H9 (cell line): ENCODE measurements at regions not wholly inside any gene's neighbourhood (a gene's known extent, or its start where the extent isn't known, plus 50 kb on each side); places are given as distances from the start of the nearest gene placed in this dataset.

Source experiments
- DNase-seq: peaks from one replicate; pipeline ENCODE4 v3.0.0-alpha.2; 2017
- H2AFZ ChIP-seq: one replicate; pipeline ENCODE4 v1.6.1; 2013; ENCODE audit warnings: mild to moderate bottlenecking, low read length, control low read depth, moderate library complexity
- H2AK5ac ChIP-seq: 2 replicates; pipeline ENCODE4 v1.6.1; 2013; ENCODE audit warnings: low read length, control low read depth, mixed read lengths; ENCODE audit not compliant: insufficient read length
- H2BK120ac ChIP-seq: one replicate; pipeline ENCODE4 v1.6.1; 2013; ENCODE audit warnings: low read depth, mild to moderate bottlenecking, low read length, control low read depth, inconsistent platforms; ENCODE audit not compliant: poor library complexity, severe bottlenecking
- H2BK12ac ChIP-seq: 2 replicates; pipeline ENCODE4 v1.6.1; 2013; ENCODE audit warnings: low read length, control low read depth, mixed read lengths, low read depth; ENCODE audit not compliant: insufficient read length
- H2BK15ac ChIP-seq: 2 replicates; pipeline ENCODE4 v1.6.1; 2013; ENCODE audit warnings: low read depth, low read length, control low read depth
- H2BK20ac ChIP-seq: one replicate; pipeline ENCODE4 v1.6.1; 2013; ENCODE audit warnings: low read depth, mild to moderate bottlenecking, low read length, control low read depth, inconsistent platforms; ENCODE audit not compliant: poor library complexity, severe bottlenecking
- H2BK5ac ChIP-seq: 2 replicates; pipeline ENCODE4 v1.6.1; 2013; ENCODE audit warnings: low read length, control low read depth, mixed read lengths; ENCODE audit not compliant: insufficient read length
- H3K14ac ChIP-seq: 2 replicates; pipeline ENCODE4 v1.6.1; 2013; ENCODE audit warnings: low read length, control low read depth; ENCODE audit not compliant: insufficient read depth
- H3K18ac ChIP-seq: 2 replicates; pipeline ENCODE4 v1.6.1; 2013; ENCODE audit warnings: low read depth, mild to moderate bottlenecking, mixed read lengths, low read length, control low read depth; ENCODE audit not compliant: insufficient read length
- H3K23ac ChIP-seq: 2 replicates; pipeline ENCODE4 v1.6.1; 2013; ENCODE audit warnings: low read length, control low read depth, mixed read lengths, low read depth; ENCODE audit not compliant: insufficient read length
- H3K23me2 ChIP-seq: 2 replicates; pipeline ENCODE4 v1.6.1; 2013; ENCODE audit warnings: low read depth, mild to moderate bottlenecking, mixed read lengths, low read length, control low read depth; ENCODE audit not compliant: insufficient read length, poor library complexity, severe bottlenecking
- H3K27ac ChIP-seq: 2 replicates; pipeline ENCODE4 v1.5.1; 2013; ENCODE audit warnings: low read length, control low read depth, mixed read lengths, low read depth; ENCODE audit not compliant: insufficient read length
- H3K27me3 ChIP-seq: 2 replicates; pipeline ENCODE4 v1.6.1; 2013; ENCODE audit warnings: low read length, control low read depth, inconsistent platforms; ENCODE audit not compliant: insufficient read depth
- H3K4ac ChIP-seq: 2 replicates; pipeline ENCODE4 v1.6.1; 2013; ENCODE audit warnings: low read depth, mild to moderate bottlenecking, control low read depth, inconsistent platforms, low read length, moderate library complexity
- H3K4me1 ChIP-seq: 2 replicates; pipeline ENCODE4 v1.6.1; 2013; ENCODE audit warnings: low read length, control low read depth, inconsistent platforms; ENCODE audit not compliant: insufficient read depth
- H3K4me2 ChIP-seq: 2 replicates; pipeline ENCODE4 v1.6.1; 2013; ENCODE audit warnings: low read length, control low read depth, mixed read lengths; ENCODE audit not compliant: insufficient read length, insufficient read depth
- H3K56ac ChIP-seq: 2 replicates; pipeline ENCODE4 v1.6.1; 2013; ENCODE audit warnings: low read depth, mild to moderate bottlenecking, mixed read lengths, low read length, control low read depth; ENCODE audit not compliant: insufficient read length
- H3K79me1 ChIP-seq: 2 replicates; pipeline ENCODE4 v1.6.1; 2013; ENCODE audit warnings: low read depth, mild to moderate bottlenecking, moderate library complexity, low read length, control low read depth, inconsistent platforms; ENCODE audit not compliant: insufficient read depth, poor library complexity, severe bottlenecking
- H3K79me2 ChIP-seq: 2 replicates; pipeline ENCODE4 v1.6.1; 2013; ENCODE audit warnings: low read length, control low read depth, inconsistent platforms; ENCODE audit not compliant: insufficient read depth
- H3K9ac ChIP-seq: 2 replicates; pipeline ENCODE4 v1.6.1; 2013; ENCODE audit warnings: low read length, control low read depth, mixed read lengths; ENCODE audit not compliant: insufficient read length; ENCODE audit errors: extremely low read depth
- H3K9me3 ChIP-seq: one replicate; pipeline ENCODE4 v1.6.1; 2013; ENCODE audit warnings: low read depth, low read length, inconsistent platforms; ENCODE audit not compliant: control insufficient read depth
- H3T11ph ChIP-seq: one replicate; pipeline ENCODE4 v1.6.1; 2013; ENCODE audit warnings: mild to moderate bottlenecking, low read length, control low read depth, inconsistent platforms
- H4K20me1 ChIP-seq: one replicate; pipeline ENCODE4 v1.6.1; 2013; ENCODE audit not compliant: control insufficient read depth, insufficient read length, insufficient read depth
- H4K5ac ChIP-seq: 2 replicates; pipeline ENCODE4 v1.6.1; 2013; ENCODE audit warnings: low read depth, mild to moderate bottlenecking, mixed read lengths, low read length, control low read depth; ENCODE audit not compliant: insufficient read length
- H4K8ac ChIP-seq: replicated peaks from 2 replicates; pipeline ENCODE4 v1.6.1; 2013; ENCODE audit warnings: low read length, control low read depth, mixed read lengths, low read depth; ENCODE audit not compliant: insufficient read length
- H4K91ac ChIP-seq: 2 replicates; pipeline ENCODE4 v1.6.1; 2013; ENCODE audit warnings: low read depth, mild to moderate bottlenecking, moderate library complexity, mixed read lengths, low read length, control low read depth; ENCODE audit not compliant: insufficient read length
- H3K27ac Mint-ChIP-seq, 3 experiments: 2 replicates in 2 of 3; 3 replicates in 1 of 3; pipeline ENCODE4 v1.8.0; 2020 to 2021; ENCODE audit warnings: mixed read lengths in 3 of 3, mild to moderate bottlenecking in 1 of 3, moderate library complexity in 1 of 3
- H3K27me3 Mint-ChIP-seq: 2 replicates; pipeline ENCODE4 v1.8.0; 2021; ENCODE audit warnings: low read depth, mild to moderate bottlenecking, moderate library complexity, mixed read lengths
- H3K36me3 Mint-ChIP-seq, 3 experiments: 2 replicates in 2 of 3; 3 replicates in 1 of 3; pipeline ENCODE4 v1.8.0; 2020 to 2021; ENCODE audit warnings: low read depth in 3 of 3, mixed read lengths in 3 of 3; ENCODE audit not compliant: insufficient read depth in 1 of 3
- H3K4me1 Mint-ChIP-seq, 2 experiments: 2 replicates each; pipeline ENCODE4 v1.8.0; 2020; ENCODE audit warnings: mixed read lengths in 2 of 2
- H3K4me3 Mint-ChIP-seq, 2 experiments: 2 replicates in 1 of 2; 3 replicates in 1 of 2; pipeline ENCODE4 v1.8.0; 2020 to 2021; ENCODE audit warnings: mild to moderate bottlenecking in 2 of 2, mixed read lengths in 2 of 2, moderate library complexity in 1 of 2
- H3K9me3 Mint-ChIP-seq, 2 experiments: 2 replicates in 1 of 2; 3 replicates in 1 of 2; pipeline ENCODE4 v1.8.0; 2020; ENCODE audit warnings: mild to moderate bottlenecking in 2 of 2, mixed read lengths in 2 of 2, moderate library complexity in 1 of 2
- WGBS: extraction: QIAGEN DNeasy Blood & Tissue Kit; methylation state at CpG from one replicate; pipeline ENCODE4 v1.1.7; 2013; ENCODE audit warnings: missing lambda C conversion rate, low lambda C conversion rate, mixed read lengths; ENCODE audit not compliant: insufficient read length; ENCODE audit errors: extremely low coverage; 5-methylcytosine and 5-hydroxymethylcytosine counted together
- TF ChIP-seq, protein P1 (sequence below): fragments of 200-600 bp; sonication (generic); conservative IDR thresholded peaks from 3 replicates; pipeline ENCODE4 v1.8.0; 2021; ENCODE audit warnings: antibody characterized with exemption, mild to moderate bottlenecking

DNA sequence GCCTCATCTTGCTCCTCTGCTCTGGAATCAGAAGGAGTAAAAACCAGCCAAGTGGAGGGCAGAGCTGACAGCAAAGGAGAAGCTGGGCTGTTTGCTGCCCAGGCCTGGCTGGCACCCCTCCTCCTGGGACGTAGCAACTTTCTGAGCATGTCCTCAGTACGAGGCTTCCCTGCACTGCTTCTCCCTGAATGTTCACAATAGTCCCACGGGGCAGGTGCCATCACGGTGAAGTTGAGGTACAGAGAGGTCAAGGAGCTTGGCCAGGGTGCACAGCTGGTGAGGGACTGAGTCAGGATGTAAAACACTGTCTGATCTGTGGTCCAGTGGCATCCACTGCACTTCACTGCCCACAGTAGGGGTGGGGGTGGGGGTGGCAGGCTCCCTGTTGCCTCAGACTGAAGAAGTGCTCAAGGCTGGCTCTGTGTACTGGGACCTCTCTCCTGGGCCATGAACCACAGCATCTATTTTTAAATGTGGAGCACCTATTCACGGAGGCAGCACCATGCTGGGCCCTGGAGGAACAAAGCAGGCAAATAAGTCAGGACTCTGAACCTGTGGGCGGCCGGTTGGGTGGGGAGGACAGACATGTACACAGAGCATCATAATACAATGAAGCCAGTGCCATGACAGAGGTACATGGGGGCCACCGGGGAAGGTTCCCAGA lies 369.5 kb downstream of the SEC14L1 start:
- Histone ChIP-seq H2AFZ (no peak overlapping the region), H3K27ac (no peak overlapping the region), H3K79me2 (no peaks in the 10 kb centered on the region), H3K4me2 (no peak overlapping the region), H3K9ac (no peak overlapping the region), H3T11ph (no peak overlapping the region), H3K18ac (no peak overlapping the region), H2BK5ac (no peak overlapping the region), H3K9me3 (no peaks in the 10 kb centered on the region), H3K4me1 (0 out of 2 replicates have a peak, but pooled peaks cover 3% of the 10 kb centered on the region), H3K23ac (no peak overlapping the region), H3K56ac (no peak overlapping the region), H3K23me2 (no peaks in the 10 kb centered on the region), H4K91ac (no peak overlapping the region), H3K4ac (no peak overlapping the region), H2BK20ac (no peak overlapping the region), H4K5ac (no peak overlapping the region), H2BK12ac (no peak overlapping the region), H3K27me3 (no peaks in the 10 kb centered on the region), H2BK15ac (no peak overlapping the region), H4K20me1 (no peaks in the 10 kb centered on the region), H3K79me1 (no peaks in the 10 kb centered on the region), H3K14ac (no peak overlapping the region), H2AK5ac (no peak overlapping the region), H4K8ac (no peak overlapping the region), H2BK120ac (no peak overlapping the region)
- Mint-ChIP-seq H3K27me3 (no peaks in the 10 kb centered on the region; the same call in 1 of the 2 replicates), H3K27ac (no peak overlapping the region), H3K9me3 (peaks cover 10 to 11% of the 10 kb centered on the region in 2 experiments), H3K4me3 (no peak overlapping the region), H3K4me1 (peaks cover 2% of the 10 kb centered on the region in 2 experiments; a peak in 3 of 4 replicates), H3K36me3 (no peaks in the 10 kb centered on the region)
- TF ChIP-seq, protein P1, sequence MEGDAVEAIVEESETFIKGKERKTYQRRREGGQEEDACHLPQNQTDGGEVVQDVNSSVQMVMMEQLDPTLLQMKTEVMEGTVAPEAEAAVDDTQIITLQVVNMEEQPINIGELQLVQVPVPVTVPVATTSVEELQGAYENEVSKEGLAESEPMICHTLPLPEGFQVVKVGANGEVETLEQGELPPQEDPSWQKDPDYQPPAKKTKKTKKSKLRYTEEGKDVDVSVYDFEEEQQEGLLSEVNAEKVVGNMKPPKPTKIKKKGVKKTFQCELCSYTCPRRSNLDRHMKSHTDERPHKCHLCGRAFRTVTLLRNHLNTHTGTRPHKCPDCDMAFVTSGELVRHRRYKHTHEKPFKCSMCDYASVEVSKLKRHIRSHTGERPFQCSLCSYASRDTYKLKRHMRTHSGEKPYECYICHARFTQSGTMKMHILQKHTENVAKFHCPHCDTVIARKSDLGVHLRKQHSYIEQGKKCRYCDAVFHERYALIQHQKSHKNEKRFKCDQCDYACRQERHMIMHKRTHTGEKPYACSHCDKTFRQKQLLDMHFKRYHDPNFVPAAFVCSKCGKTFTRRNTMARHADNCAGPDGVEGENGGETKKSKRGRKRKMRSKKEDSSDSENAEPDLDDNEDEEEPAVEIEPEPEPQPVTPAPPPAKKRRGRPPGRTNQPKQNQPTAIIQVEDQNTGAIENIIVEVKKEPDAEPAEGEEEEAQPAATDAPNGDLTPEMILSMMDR, result no peak
- no peak for DNase-seq
- no CpG with 5 or more reads among the region's 8 CpGs for WGBS
